ENCODE measurements at regions not wholly inside any gene's neighbourhood (a gene's known extent, or its start where the extent isn't known, plus 50 kb on each side); places are given as distances from the start of the nearest gene placed in this dataset.

DNA sequence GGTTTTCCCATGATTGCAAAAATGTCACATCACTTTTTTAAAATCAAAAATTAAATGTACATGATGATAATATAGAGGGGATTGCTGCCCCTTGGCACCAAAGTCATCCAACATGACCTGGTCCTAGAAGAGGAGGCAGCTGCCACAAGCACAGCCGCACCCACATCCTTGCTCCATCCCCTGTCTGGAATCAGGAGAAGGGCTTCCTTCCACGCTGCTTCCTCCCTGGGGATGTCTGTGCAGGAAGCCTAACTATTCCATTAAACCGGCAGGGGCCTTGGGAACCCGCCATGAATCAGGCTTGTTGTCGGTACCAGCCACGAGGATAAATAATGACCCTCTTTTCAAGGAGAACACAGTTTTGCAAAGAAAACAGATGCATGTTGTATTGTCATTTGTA is 68.7 kb upstream of the AJAP1 start:
- TF ChIP-seq, protein P1, sequence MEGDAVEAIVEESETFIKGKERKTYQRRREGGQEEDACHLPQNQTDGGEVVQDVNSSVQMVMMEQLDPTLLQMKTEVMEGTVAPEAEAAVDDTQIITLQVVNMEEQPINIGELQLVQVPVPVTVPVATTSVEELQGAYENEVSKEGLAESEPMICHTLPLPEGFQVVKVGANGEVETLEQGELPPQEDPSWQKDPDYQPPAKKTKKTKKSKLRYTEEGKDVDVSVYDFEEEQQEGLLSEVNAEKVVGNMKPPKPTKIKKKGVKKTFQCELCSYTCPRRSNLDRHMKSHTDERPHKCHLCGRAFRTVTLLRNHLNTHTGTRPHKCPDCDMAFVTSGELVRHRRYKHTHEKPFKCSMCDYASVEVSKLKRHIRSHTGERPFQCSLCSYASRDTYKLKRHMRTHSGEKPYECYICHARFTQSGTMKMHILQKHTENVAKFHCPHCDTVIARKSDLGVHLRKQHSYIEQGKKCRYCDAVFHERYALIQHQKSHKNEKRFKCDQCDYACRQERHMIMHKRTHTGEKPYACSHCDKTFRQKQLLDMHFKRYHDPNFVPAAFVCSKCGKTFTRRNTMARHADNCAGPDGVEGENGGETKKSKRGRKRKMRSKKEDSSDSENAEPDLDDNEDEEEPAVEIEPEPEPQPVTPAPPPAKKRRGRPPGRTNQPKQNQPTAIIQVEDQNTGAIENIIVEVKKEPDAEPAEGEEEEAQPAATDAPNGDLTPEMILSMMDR (IDR thresholded peaks at IDR 0.05) = no peak
- TF ChIP-seq, protein P2, sequence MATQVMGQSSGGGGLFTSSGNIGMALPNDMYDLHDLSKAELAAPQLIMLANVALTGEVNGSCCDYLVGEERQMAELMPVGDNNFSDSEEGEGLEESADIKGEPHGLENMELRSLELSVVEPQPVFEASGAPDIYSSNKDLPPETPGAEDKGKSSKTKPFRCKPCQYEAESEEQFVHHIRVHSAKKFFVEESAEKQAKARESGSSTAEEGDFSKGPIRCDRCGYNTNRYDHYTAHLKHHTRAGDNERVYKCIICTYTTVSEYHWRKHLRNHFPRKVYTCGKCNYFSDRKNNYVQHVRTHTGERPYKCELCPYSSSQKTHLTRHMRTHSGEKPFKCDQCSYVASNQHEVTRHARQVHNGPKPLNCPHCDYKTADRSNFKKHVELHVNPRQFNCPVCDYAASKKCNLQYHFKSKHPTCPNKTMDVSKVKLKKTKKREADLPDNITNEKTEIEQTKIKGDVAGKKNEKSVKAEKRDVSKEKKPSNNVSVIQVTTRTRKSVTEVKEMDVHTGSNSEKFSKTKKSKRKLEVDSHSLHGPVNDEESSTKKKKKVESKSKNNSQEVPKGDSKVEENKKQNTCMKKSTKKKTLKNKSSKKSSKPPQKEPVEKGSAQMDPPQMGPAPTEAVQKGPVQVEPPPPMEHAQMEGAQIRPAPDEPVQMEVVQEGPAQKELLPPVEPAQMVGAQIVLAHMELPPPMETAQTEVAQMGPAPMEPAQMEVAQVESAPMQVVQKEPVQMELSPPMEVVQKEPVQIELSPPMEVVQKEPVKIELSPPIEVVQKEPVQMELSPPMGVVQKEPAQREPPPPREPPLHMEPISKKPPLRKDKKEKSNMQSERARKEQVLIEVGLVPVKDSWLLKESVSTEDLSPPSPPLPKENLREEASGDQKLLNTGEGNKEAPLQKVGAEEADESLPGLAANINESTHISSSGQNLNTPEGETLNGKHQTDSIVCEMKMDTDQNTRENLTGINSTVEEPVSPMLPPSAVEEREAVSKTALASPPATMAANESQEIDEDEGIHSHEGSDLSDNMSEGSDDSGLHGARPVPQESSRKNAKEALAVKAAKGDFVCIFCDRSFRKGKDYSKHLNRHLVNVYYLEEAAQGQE (IDR thresholded peaks at IDR 0.05; ENCODE audit: insufficient read depth in 1 of 2, low read depth in 2 of 2, low read length in 1 of 2) = no peak
- TF ChIP-seq POLR2AphosphoS5 (IDR thresholded peaks at IDR 0.05; ENCODE audit: low read depth, low read length) = no peak
- TF ChIP-seq TCF7L2 (IDR thresholded peaks at IDR 0.05; ENCODE audit: low read depth, low read length) = no peak
- TF ChIP-seq SIN3A (IDR thresholded peaks at IDR 0.05; ENCODE audit: borderline replicate concordance, insufficient read depth, low read depth, low read length) = no peak

Data from Panc1 (cell line).